ENCODE measurements at regions not wholly inside any gene's neighbourhood (a gene's known extent, or its start where the extent isn't known, plus 50 kb on each side); places are given as distances from the start of the nearest gene placed in this dataset.

- no peak for DNase-seq (ENCODE audit: insufficient read length, low spot score)
- TF ChIP-seq PAX5 (IDR thresholded peaks at IDR 0.05; ENCODE audit: insufficient read depth, low read length, severe bottlenecking) (no peak), POU2F2 (IDR thresholded peaks at IDR 0.05; ENCODE audit: low read depth, low read length) (no peak), SPI1 (IDR thresholded peaks at IDR 0.05; ENCODE audit: low read depth, low read length) (no peak), POLR2A (IDR thresholded peaks at IDR 0.05; ENCODE audit: low read depth, low read length) (no peak)
- FAIRE-seq: no peak
Measured at GRCh38 chr14:101435546-101435945, 125.7 kb upstream of the DIO3 start.

GRCh38 chr14:101439023-101439422, 122.3 kb upstream of the DIO3 start:
- FAIRE-seq (no peak), DNase-seq (ENCODE audit: insufficient read length, low spot score) (no peak)
- TF ChIP-seq SPI1 (IDR thresholded peaks at IDR 0.05; ENCODE audit: low read depth, low read length): no peak
- TF ChIP-seq POLR2AphosphoS5 (IDR thresholded peaks at IDR 0.05; ENCODE audit: low read depth, low read length): no peak
- no peak for TF ChIP-seq TAF1 (IDR thresholded peaks at IDR 0.05; ENCODE audit: low read depth, low read length)
- TF ChIP-seq POU2F2 (IDR thresholded peaks at IDR 0.05; ENCODE audit: low read depth, low read length): no peak
- TF ChIP-seq PAX5 (IDR thresholded peaks at IDR 0.05; ENCODE audit: insufficient read depth, low read length, severe bottlenecking): no peak
- no peak for TF ChIP-seq POLR2A (IDR thresholded peaks at IDR 0.05; ENCODE audit: low read depth, low read length)

- FAIRE-seq (no peak), DNase-seq (ENCODE audit: insufficient read length, low spot score) (no peak)
- no peak for TF ChIP-seq PAX5 (IDR thresholded peaks at IDR 0.05; ENCODE audit: insufficient read depth, low read length, severe bottlenecking)
- no peak for TF ChIP-seq TAF1 (IDR thresholded peaks at IDR 0.05; ENCODE audit: low read depth, low read length)
- no peak for TF ChIP-seq SPI1 (IDR thresholded peaks at IDR 0.05; ENCODE audit: low read depth, low read length)
- TF ChIP-seq POLR2A (IDR thresholded peaks at IDR 0.05; ENCODE audit: low read depth, low read length): no peak
- TF ChIP-seq POU2F2 (IDR thresholded peaks at IDR 0.05; ENCODE audit: low read depth, low read length): no peak
Measured at GRCh38 chr14:101440496-101440895, 120.8 kb upstream of the DIO3 start.

- FAIRE-seq (no peak), DNase-seq (ENCODE audit: insufficient read length, low spot score) (no peak)
- TF ChIP-seq POLR2AphosphoS5 (IDR thresholded peaks at IDR 0.05; ENCODE audit: low read depth, low read length): no peak
- TF ChIP-seq PAX5 (IDR thresholded peaks at IDR 0.05; ENCODE audit: insufficient read depth, low read length, severe bottlenecking): no peak
- no peak for TF ChIP-seq POU2F2 (IDR thresholded peaks at IDR 0.05; ENCODE audit: low read depth, low read length)
- TF ChIP-seq POLR2A (IDR thresholded peaks at IDR 0.05; ENCODE audit: low read depth, low read length): no peak
- TF ChIP-seq TAF1 (IDR thresholded peaks at IDR 0.05; ENCODE audit: low read depth, low read length): no peak
- no peak for TF ChIP-seq SPI1 (IDR thresholded peaks at IDR 0.05; ENCODE audit: low read depth, low read length)
Measured at GRCh38 chr14:101441710-101442109, 119.6 kb upstream of the DIO3 start.

- TF ChIP-seq TAF1 (IDR thresholded peaks at IDR 0.05; ENCODE audit: low read depth, low read length) (no peak), POLR2A (IDR thresholded peaks at IDR 0.05; ENCODE audit: low read depth, low read length) (no peak), POU2F2 (IDR thresholded peaks at IDR 0.05; ENCODE audit: low read depth, low read length) (no peak), POLR2AphosphoS5 (IDR thresholded peaks at IDR 0.05; ENCODE audit: low read depth, low read length) (no peak), PAX5 (IDR thresholded peaks at IDR 0.05; ENCODE audit: insufficient read depth, low read length, severe bottlenecking) (no peak), SPI1 (IDR thresholded peaks at IDR 0.05; ENCODE audit: low read depth, low read length) (no peak)
- FAIRE-seq (no peak), DNase-seq (ENCODE audit: insufficient read length, low spot score) (no peak)
Measured at GRCh38 chr14:101442451-101442850, 118.8 kb upstream of the DIO3 start.

- no peak for FAIRE-seq
- DNase-seq (ENCODE audit: insufficient read length, low spot score): no peak
- no peak for TF ChIP-seq POU2F2 (IDR thresholded peaks at IDR 0.05; ENCODE audit: low read depth, low read length)
- no peak for TF ChIP-seq TAF1 (IDR thresholded peaks at IDR 0.05; ENCODE audit: low read depth, low read length)
- TF ChIP-seq PAX5 (IDR thresholded peaks at IDR 0.05; ENCODE audit: insufficient read depth, low read length, severe bottlenecking): no peak
- TF ChIP-seq SPI1 (IDR thresholded peaks at IDR 0.05; ENCODE audit: low read depth, low read length): no peak
- TF ChIP-seq POLR2A (IDR thresholded peaks at IDR 0.05; ENCODE audit: low read depth, low read length): no peak
- no peak for TF ChIP-seq POLR2AphosphoS5 (IDR thresholded peaks at IDR 0.05; ENCODE audit: low read depth, low read length)
Measured at GRCh38 chr14:101444116-101444515, 117.2 kb upstream of the DIO3 start.

- DNase-seq (ENCODE audit: insufficient read length, low spot score) (no peak), FAIRE-seq (no peak)
- TF ChIP-seq PAX5 (IDR thresholded peaks at IDR 0.05; ENCODE audit: insufficient read depth, low read length, severe bottlenecking): no peak
- no peak for TF ChIP-seq TAF1 (IDR thresholded peaks at IDR 0.05; ENCODE audit: low read depth, low read length)
- no peak for TF ChIP-seq POLR2AphosphoS5 (IDR thresholded peaks at IDR 0.05; ENCODE audit: low read depth, low read length)
- TF ChIP-seq SPI1 (IDR thresholded peaks at IDR 0.05; ENCODE audit: low read depth, low read length): no peak
- TF ChIP-seq POLR2A (IDR thresholded peaks at IDR 0.05; ENCODE audit: low read depth, low read length): no peak
- no peak for TF ChIP-seq POU2F2 (IDR thresholded peaks at IDR 0.05; ENCODE audit: low read depth, low read length)
Measured at GRCh38 chr14:101445278-101445677, 116.0 kb upstream of the DIO3 start.

GRCh38 chr14:101446387-101446969, 114.8 kb upstream of the DIO3 start:
- TF ChIP-seq POLR2AphosphoS5 (IDR thresholded peaks at IDR 0.05; ENCODE audit: low read depth, low read length) (no peak), POLR2A (IDR thresholded peaks at IDR 0.05; ENCODE audit: low read depth, low read length) (no peak), TAF1 (IDR thresholded peaks at IDR 0.05; ENCODE audit: low read depth, low read length) (no peak), SPI1 (IDR thresholded peaks at IDR 0.05; ENCODE audit: low read depth, low read length) (no peak), PAX5 (IDR thresholded peaks at IDR 0.05; ENCODE audit: insufficient read depth, low read length, severe bottlenecking) (no peak), POU2F2 (IDR thresholded peaks at IDR 0.05; ENCODE audit: low read depth, low read length) (no peak)
- FAIRE-seq (no peak), DNase-seq (ENCODE audit: insufficient read length, low spot score) (no peak)

GRCh38 chr14:101449114-101449513, 112.2 kb upstream of the DIO3 start:
- no peak for TF ChIP-seq POLR2A (IDR thresholded peaks at IDR 0.05; ENCODE audit: low read depth, low read length)
- no peak for TF ChIP-seq POU2F2 (IDR thresholded peaks at IDR 0.05; ENCODE audit: low read depth, low read length)
- no peak for TF ChIP-seq POLR2AphosphoS5 (IDR thresholded peaks at IDR 0.05; ENCODE audit: low read depth, low read length)
- no peak for TF ChIP-seq SPI1 (IDR thresholded peaks at IDR 0.05; ENCODE audit: low read depth, low read length)
- TF ChIP-seq TAF1 (IDR thresholded peaks at IDR 0.05; ENCODE audit: low read depth, low read length): no peak
- no peak for TF ChIP-seq PAX5 (IDR thresholded peaks at IDR 0.05; ENCODE audit: insufficient read depth, low read length, severe bottlenecking)
- FAIRE-seq (no peak), DNase-seq (ENCODE audit: insufficient read length, low spot score) (no peak)

GRCh38 chr14:101451166-101451565, 110.1 kb upstream of the DIO3 start:
- no peak for TF ChIP-seq POU2F2 (IDR thresholded peaks at IDR 0.05; ENCODE audit: low read depth, low read length)
- TF ChIP-seq TAF1 (IDR thresholded peaks at IDR 0.05; ENCODE audit: low read depth, low read length): no peak
- TF ChIP-seq POLR2AphosphoS5 (IDR thresholded peaks at IDR 0.05; ENCODE audit: low read depth, low read length): no peak
- TF ChIP-seq PAX5 (IDR thresholded peaks at IDR 0.05; ENCODE audit: insufficient read depth, low read length, severe bottlenecking): no peak
- no peak for TF ChIP-seq SPI1 (IDR thresholded peaks at IDR 0.05; ENCODE audit: low read depth, low read length)
- TF ChIP-seq POLR2A (IDR thresholded peaks at IDR 0.05; ENCODE audit: low read depth, low read length): no peak
- DNase-seq (ENCODE audit: insufficient read length, low spot score): no peak
- FAIRE-seq: no peak
